H1 (cell line): ENCODE measurements at regions not wholly inside any gene's neighbourhood (a gene's known extent, or its start where the extent isn't known, plus 50 kb on each side); places are given as distances from the start of the nearest gene placed in this dataset.

Experiments
- ASH2L ChIP-seq: fragments of 200-600, 300-600 bp; sonication (generic); IDR thresholded peaks from one replicate; pipeline ENCODE4 v1.7.1; 2017; ENCODE audit warnings: low read length
- BACH1 ChIP-seq: IDR thresholded peaks from 2 replicates; pipeline ENCODE4 v1.6.1; 2012; ENCODE audit warnings: low read length, improper control_type of control experiment
- CBX5 ChIP-seq: fragments of 300-800, 300-1000 bp; sonication (generic); IDR thresholded peaks from 2 replicates; pipeline ENCODE4 v1.7.1; 2016; ENCODE audit warnings: antibody characterized with exemption, low read length, low read depth
- EP300 ChIP-seq, 2 experiments: IDR thresholded peaks; 1 replicate in 1 of 2; 2 replicates in 1 of 2; pipeline ENCODE4 v1.6.1; 2011 to 2012; ENCODE audit warnings: low read depth in 2 of 2, low read length in 2 of 2, mild to moderate bottlenecking in 2 of 2, borderline replicate concordance in 1 of 2, inconsistent platforms in 1 of 2, moderate library complexity in 1 of 2
- GABPA ChIP-seq: IDR thresholded peaks from 2 replicates; pipeline ENCODE4 v1.6.1; 2011; ENCODE audit warnings: mild to moderate bottlenecking, low read length, moderate library complexity, borderline replicate concordance; ENCODE audit not compliant: insufficient read depth
- GTF2F1 ChIP-seq: IDR thresholded peaks from 2 replicates; pipeline ENCODE4 v1.6.1; 2012; ENCODE audit warnings: low read depth, low read length, improper control_type of control experiment, borderline replicate concordance
- SIX5 ChIP-seq: IDR thresholded peaks from 2 replicates; pipeline ENCODE4 v1.6.1; 2011; ENCODE audit warnings: mild to moderate bottlenecking, low read depth, low read length
- SRF ChIP-seq: IDR thresholded peaks from 2 replicates; pipeline ENCODE4 v1.6.1; 2011; ENCODE audit warnings: mild to moderate bottlenecking, low read depth, low read length, moderate library complexity
- TEAD4 ChIP-seq: IDR thresholded peaks from 2 replicates; pipeline ENCODE4 v1.6.1; 2012; ENCODE audit warnings: low read depth, low read length, inconsistent platforms, mixed read lengths
- TF ChIP-seq, protein P1 (sequence below), 3 experiments: IDR thresholded peaks; 1 replicate in 2 of 3; 2 replicates in 1 of 3; pipeline versions ENCODE4 v1.5.1 to v1.6.1; 2011; ENCODE audit warnings: low read length in 3 of 3, mild to moderate bottlenecking in 3 of 3, inconsistent platforms in 2 of 3, low read depth in 1 of 3, moderate library complexity in 1 of 3; ENCODE audit not compliant: insufficient read depth in 1 of 3; ENCODE audit errors: control extremely low read depth in 1 of 3
- TF ChIP-seq, protein P2 (sequence below): IDR thresholded peaks from 2 replicates; pipeline ENCODE4 v1.6.1; 2012; ENCODE audit warnings: inconsistent platforms

DNA sequence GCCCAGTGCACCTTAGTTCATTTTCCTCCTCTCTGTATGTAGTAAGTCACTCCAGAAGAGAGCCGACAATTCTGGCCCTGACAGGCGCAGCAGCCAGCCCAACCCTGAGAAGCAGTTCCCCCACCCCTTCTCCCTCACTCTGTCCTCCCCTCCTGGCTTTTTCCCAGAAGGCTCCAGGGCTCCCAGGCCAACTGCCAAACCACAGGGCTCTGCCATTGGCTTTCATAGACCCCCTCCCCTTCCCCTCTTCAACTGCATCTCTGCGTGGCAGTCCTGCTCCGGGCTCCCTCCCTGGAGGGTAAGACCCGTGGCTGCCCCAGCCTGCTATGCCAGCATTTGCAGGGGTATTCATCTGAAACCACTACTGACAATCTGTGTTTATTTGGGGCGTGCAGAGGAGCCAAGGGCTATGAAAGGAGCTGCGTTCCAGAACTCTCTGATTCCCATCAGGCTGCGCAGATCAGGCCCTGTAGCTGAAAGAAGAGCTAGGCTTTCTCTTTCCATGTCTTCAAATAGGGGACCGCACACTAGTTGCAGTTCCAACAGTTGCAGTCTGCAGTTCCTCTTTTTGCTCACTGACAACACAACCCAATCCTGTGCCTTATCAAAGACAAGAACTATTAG, 388.6 kb upstream of the TNP1 start (continued):
- TF ChIP-seq, protein P1, sequence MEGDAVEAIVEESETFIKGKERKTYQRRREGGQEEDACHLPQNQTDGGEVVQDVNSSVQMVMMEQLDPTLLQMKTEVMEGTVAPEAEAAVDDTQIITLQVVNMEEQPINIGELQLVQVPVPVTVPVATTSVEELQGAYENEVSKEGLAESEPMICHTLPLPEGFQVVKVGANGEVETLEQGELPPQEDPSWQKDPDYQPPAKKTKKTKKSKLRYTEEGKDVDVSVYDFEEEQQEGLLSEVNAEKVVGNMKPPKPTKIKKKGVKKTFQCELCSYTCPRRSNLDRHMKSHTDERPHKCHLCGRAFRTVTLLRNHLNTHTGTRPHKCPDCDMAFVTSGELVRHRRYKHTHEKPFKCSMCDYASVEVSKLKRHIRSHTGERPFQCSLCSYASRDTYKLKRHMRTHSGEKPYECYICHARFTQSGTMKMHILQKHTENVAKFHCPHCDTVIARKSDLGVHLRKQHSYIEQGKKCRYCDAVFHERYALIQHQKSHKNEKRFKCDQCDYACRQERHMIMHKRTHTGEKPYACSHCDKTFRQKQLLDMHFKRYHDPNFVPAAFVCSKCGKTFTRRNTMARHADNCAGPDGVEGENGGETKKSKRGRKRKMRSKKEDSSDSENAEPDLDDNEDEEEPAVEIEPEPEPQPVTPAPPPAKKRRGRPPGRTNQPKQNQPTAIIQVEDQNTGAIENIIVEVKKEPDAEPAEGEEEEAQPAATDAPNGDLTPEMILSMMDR (IDR thresholded peaks at IDR 0.05; ENCODE audit: control extremely low read depth in 1 of 3, insufficient read depth in 1 of 3, low read depth in 1 of 3, low read length in 3 of 3), result no peak
- no peak for TF ChIP-seq GABPA
- TF ChIP-seq SRF, result no peak
- no peak for TF ChIP-seq GTF2F1
- no peak for TF ChIP-seq EP300 (IDR thresholded peaks at IDR 0.05; ENCODE audit: borderline replicate concordance in 1 of 2, low read depth in 2 of 2, low read length in 2 of 2)
- TF ChIP-seq, protein P2, sequence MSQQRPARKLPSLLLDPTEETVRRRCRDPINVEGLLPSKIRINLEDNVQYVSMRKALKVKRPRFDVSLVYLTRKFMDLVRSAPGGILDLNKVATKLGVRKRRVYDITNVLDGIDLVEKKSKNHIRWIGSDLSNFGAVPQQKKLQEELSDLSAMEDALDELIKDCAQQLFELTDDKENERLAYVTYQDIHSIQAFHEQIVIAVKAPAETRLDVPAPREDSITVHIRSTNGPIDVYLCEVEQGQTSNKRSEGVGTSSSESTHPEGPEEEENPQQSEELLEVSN, result no peak
- TF ChIP-seq TEAD4, result no peak
- TF ChIP-seq SIX5, result no peak
- no peak for TF ChIP-seq ASH2L
- TF ChIP-seq BACH1, result no peak
- no peak for TF ChIP-seq CBX5
